ENCODE measurements at regions not wholly inside any gene's neighbourhood (a gene's known extent, or its start where the extent isn't known, plus 50 kb on each side); places are given as distances from the start of the nearest gene placed in this dataset.

DNA sequence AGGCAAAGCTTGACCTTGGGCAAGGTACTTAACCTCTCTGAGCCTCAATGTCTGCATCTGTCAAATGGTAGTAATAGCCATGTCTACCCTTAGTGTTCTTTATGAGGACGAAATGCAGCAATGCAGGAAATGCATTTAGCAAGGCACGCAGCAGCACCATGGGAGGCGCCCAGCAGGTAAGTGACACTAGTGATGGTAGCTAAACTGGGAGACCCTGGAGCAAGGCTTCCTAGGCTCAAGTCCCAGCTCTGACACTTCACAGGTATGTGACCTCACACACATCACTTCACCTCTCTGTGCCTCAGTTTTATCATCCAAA, 289.0 kb downstream of the RRAGC start:
- no peaks in the 10 kb centered on the region for H3K27me3 ChIP-seq (ENCODE audit: insufficient read depth, low read depth, low read length)

GRCh38 chr1:38569932-38570656, 289.5 kb downstream of the RRAGC start:
- Histone ChIP-seq H3K4me2 (ENCODE audit: low read length) (no peak overlapping the region), H3K4me3 (ENCODE audit: low read length) (no peak overlapping the region), H3K9ac (ENCODE audit: low read length) (no peak overlapping the region), H4K20me1 (ENCODE audit: insufficient read depth) (no peaks in the 10 kb centered on the region), H3F3A (ENCODE audit: insufficient read depth, low read length, poor library complexity, severe bottlenecking) (no peaks in the 10 kb centered on the region), H3K27me3 (ENCODE audit: insufficient read depth, low read depth, low read length) (no peaks in the 10 kb centered on the region), H3K79me2 (replicated peaks; ENCODE audit: insufficient read depth, low read length) (no peaks in the 10 kb centered on the region), H3K36me3 (ENCODE audit: insufficient read depth, low read length) (no peaks in the 10 kb centered on the region), H3K9me3 (ENCODE audit: low read length) (no peaks in the 10 kb centered on the region), H3K9me2 (ENCODE audit: insufficient read depth, low read length) (no peaks in the 10 kb centered on the region), H2AFZ (ENCODE audit: low read depth, low read length) (no peak overlapping the region), H3K27ac (ENCODE audit: low read length) (no peak overlapping the region)
- no peak for TF ChIP-seq EZH2 (IDR thresholded peaks at IDR 0.05; ENCODE audit: borderline replicate concordance, insufficient read depth, low read length, poor library complexity, severe bottlenecking)
- TF ChIP-seq POLR2AphosphoS5 (IDR thresholded peaks at IDR 0.05), result peak; percentile 29

More for the DNA sequence above, 289.0 kb downstream of the RRAGC start:
- H3K4me2 ChIP-seq (ENCODE audit: low read length), result no peak overlapping the region
- H3F3A ChIP-seq (ENCODE audit: insufficient read depth, low read length, poor library complexity, severe bottlenecking), result no peaks in the 10 kb centered on the region
- no peak overlapping the region for H3K4me3 ChIP-seq (ENCODE audit: low read length)
- H3K9me2 ChIP-seq (ENCODE audit: insufficient read depth, low read length), result no peaks in the 10 kb centered on the region
- TF ChIP-seq TAF1 (IDR thresholded peaks at IDR 0.05; ENCODE audit: low read depth) (no peak), CTCF (IDR thresholded peaks at IDR 0.05; ENCODE audit: poor library complexity, severe bottlenecking) (no peak), EZH2 (IDR thresholded peaks at IDR 0.05; ENCODE audit: borderline replicate concordance, insufficient read depth, low read length, poor library complexity, severe bottlenecking) (no peak), POLR2AphosphoS5 (IDR thresholded peaks at IDR 0.05) (no peak), EP300 (conservative IDR thresholded peaks at IDR 0.05; ENCODE audit: poor library complexity, severe bottlenecking) (no peak), RAD21 (conservative IDR thresholded peaks at IDR 0.05) (no peak), MXI1 (conservative IDR thresholded peaks at IDR 0.05; ENCODE audit: poor library complexity, severe bottlenecking) (no peak), SMC3 (conservative IDR thresholded peaks at IDR 0.05; ENCODE audit: poor library complexity) (no peak)
- TF ChIP-seq, protein P1, sequence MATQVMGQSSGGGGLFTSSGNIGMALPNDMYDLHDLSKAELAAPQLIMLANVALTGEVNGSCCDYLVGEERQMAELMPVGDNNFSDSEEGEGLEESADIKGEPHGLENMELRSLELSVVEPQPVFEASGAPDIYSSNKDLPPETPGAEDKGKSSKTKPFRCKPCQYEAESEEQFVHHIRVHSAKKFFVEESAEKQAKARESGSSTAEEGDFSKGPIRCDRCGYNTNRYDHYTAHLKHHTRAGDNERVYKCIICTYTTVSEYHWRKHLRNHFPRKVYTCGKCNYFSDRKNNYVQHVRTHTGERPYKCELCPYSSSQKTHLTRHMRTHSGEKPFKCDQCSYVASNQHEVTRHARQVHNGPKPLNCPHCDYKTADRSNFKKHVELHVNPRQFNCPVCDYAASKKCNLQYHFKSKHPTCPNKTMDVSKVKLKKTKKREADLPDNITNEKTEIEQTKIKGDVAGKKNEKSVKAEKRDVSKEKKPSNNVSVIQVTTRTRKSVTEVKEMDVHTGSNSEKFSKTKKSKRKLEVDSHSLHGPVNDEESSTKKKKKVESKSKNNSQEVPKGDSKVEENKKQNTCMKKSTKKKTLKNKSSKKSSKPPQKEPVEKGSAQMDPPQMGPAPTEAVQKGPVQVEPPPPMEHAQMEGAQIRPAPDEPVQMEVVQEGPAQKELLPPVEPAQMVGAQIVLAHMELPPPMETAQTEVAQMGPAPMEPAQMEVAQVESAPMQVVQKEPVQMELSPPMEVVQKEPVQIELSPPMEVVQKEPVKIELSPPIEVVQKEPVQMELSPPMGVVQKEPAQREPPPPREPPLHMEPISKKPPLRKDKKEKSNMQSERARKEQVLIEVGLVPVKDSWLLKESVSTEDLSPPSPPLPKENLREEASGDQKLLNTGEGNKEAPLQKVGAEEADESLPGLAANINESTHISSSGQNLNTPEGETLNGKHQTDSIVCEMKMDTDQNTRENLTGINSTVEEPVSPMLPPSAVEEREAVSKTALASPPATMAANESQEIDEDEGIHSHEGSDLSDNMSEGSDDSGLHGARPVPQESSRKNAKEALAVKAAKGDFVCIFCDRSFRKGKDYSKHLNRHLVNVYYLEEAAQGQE (IDR thresholded peaks at IDR 0.05; ENCODE audit: borderline replicate concordance), result no peak
- H2AFZ ChIP-seq (ENCODE audit: low read depth, low read length), result no peak overlapping the region
- no peaks in the 10 kb centered on the region for H3K79me2 ChIP-seq (replicated peaks; ENCODE audit: insufficient read depth, low read length)
- H3K9me3 ChIP-seq (ENCODE audit: low read length), result no peaks in the 10 kb centered on the region
- H3K9ac ChIP-seq (ENCODE audit: low read length), result no peak overlapping the region
- no peak overlapping the region for H3K27ac ChIP-seq (ENCODE audit: low read length)
- no peaks in the 10 kb centered on the region for H4K20me1 ChIP-seq (ENCODE audit: insufficient read depth)
- H3K36me3 ChIP-seq (ENCODE audit: insufficient read depth, low read length), result no peaks in the 10 kb centered on the region

All from neural cell (in vitro differentiated cells).